T-helper 2 cell treated with Interferon-gamma antibody and Interleukin-4, amounts not matched to agents 5 μg/mL and 100 μg/mL, for 36 hours (primary cell): ENCODE measurements at regions not wholly inside any gene's neighbourhood (a gene's known extent, or its start where the extent isn't known, plus 50 kb on each side); places are given as distances from the start of the nearest gene placed in this dataset.
"Not testable (repeated sequence)": the region's sequence is repeated elsewhere in the genome, so short reads cannot be mapped to it uniquely, and the experiment has no call there.

Experiments
- DNase-seq: peaks from one replicate; pipeline ENCODE4 v3.0.0; 2021; ENCODE audit warnings: low spot score
- H3K27ac Mint-ChIP-seq: one replicate; pipeline ENCODE4 v1.8.0; 2021; ENCODE audit warnings: mild to moderate bottlenecking, mixed read lengths
- H3K27me3 Mint-ChIP-seq: one replicate; pipeline ENCODE4 v1.8.0; 2021; ENCODE audit warnings: low read depth, mixed read lengths
- H3K36me3 Mint-ChIP-seq: one replicate; pipeline ENCODE4 v1.8.0; 2021; ENCODE audit warnings: low read depth, mixed read lengths
- H3K4me1 Mint-ChIP-seq: one replicate; pipeline ENCODE4 v1.8.0; 2021; ENCODE audit warnings: low read depth, mixed read lengths
- H3K4me3 Mint-ChIP-seq: one replicate; pipeline ENCODE4 v1.8.0; 2022; ENCODE audit warnings: mild to moderate bottlenecking, moderate library complexity, mixed read lengths
- H3K9me3 Mint-ChIP-seq: one replicate; pipeline ENCODE4 v1.8.0; 2021; ENCODE audit warnings: mixed read lengths

GRCh38 chr15:96818861-96819260 lies 488.4 kb downstream of the NR2F2 start:
- no peak overlapping the region for H3K27ac Mint-ChIP-seq
- no peaks in the 10 kb centered on the region for H3K36me3 Mint-ChIP-seq
- H3K4me3 Mint-ChIP-seq, result no peak overlapping the region
- peaks cover 4% of the 10 kb centered on the region for H3K9me3 Mint-ChIP-seq
- H3K4me1 Mint-ChIP-seq, result no peaks in the 10 kb centered on the region
- no peak for DNase-seq
- no peaks in the 10 kb centered on the region for H3K27me3 Mint-ChIP-seq

DNA sequence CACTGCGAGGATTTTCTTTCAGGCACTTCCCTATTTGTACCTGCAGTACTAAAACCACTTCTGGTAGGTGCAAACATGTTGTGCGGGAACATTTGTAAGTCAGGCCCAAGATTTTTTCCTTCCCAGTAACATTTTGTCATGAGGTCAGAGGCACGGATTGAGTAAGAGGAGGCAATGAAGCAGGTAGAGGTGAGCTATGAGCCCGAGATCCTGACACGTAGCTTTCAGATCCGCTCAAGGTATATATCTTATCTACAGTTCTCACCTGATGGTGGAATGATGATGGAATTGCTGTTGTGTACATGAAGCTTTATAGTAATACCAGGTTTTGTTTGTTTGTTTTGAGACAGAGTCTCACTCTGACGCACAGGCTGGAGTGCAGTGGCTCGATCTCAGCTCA lies 497.5 kb downstream of the NR2F2 start:
- Mint-ChIP-seq H3K36me3 (no peaks in the 10 kb centered on the region), H3K27ac (no peak overlapping the region)

GRCh38 chr15:96837241-96837970 lies 506.9 kb downstream of the NR2F2 start:
- peaks cover 32% of the 10 kb centered on the region for H3K9me3 Mint-ChIP-seq
- no peaks in the 10 kb centered on the region for H3K36me3 Mint-ChIP-seq
- no peak for DNase-seq
- no peaks in the 10 kb centered on the region for H3K27me3 Mint-ChIP-seq
- H3K27ac Mint-ChIP-seq, result no peak overlapping the region
- no peaks in the 10 kb centered on the region for H3K4me1 Mint-ChIP-seq
- no peak overlapping the region for H3K4me3 Mint-ChIP-seq

More for the DNA sequence above, 497.5 kb downstream of the NR2F2 start:
- Mint-ChIP-seq H3K4me3 (no peak overlapping the region), H3K27me3 (no peaks in the 10 kb centered on the region), H3K9me3 (no peaks in the 10 kb centered on the region), H3K4me1 (no peaks in the 10 kb centered on the region)
- no peak for DNase-seq

GRCh38 chr15:96838081-96838480 lies 507.6 kb downstream of the NR2F2 start:
- Mint-ChIP-seq H3K4me3 (no peak overlapping the region), H3K27ac (no peak overlapping the region), H3K9me3 (peaks cover 34% of the 10 kb centered on the region), H3K27me3 (no peaks in the 10 kb centered on the region), H3K4me1 (no peaks in the 10 kb centered on the region), H3K36me3 (no peaks in the 10 kb centered on the region)
- DNase-seq, result no peak

GRCh38 chr15:96849271-96849900 lies 518.9 kb downstream of the NR2F2 start:
- Mint-ChIP-seq H3K27me3 (no peaks in the 10 kb centered on the region), H3K9me3 (peaks cover 33% of the 10 kb centered on the region), H3K27ac (no peak overlapping the region), H3K36me3 (no peaks in the 10 kb centered on the region), H3K4me1 (no peaks in the 10 kb centered on the region), H3K4me3 (no peak overlapping the region)
- no peak for DNase-seq

- no peaks in the 10 kb centered on the region for H3K4me1 Mint-ChIP-seq
- no peak overlapping the region for H3K27ac Mint-ChIP-seq
- DNase-seq, result no peak
- no peaks in the 10 kb centered on the region for H3K27me3 Mint-ChIP-seq
- H3K4me3 Mint-ChIP-seq, result no peak overlapping the region
- peaks cover 30% of the 10 kb centered on the region for H3K9me3 Mint-ChIP-seq
- H3K36me3 Mint-ChIP-seq, result no peaks in the 10 kb centered on the region
Observed at GRCh38 chr15:96851613-96852012, 521.1 kb downstream of the NR2F2 start.

DNA sequence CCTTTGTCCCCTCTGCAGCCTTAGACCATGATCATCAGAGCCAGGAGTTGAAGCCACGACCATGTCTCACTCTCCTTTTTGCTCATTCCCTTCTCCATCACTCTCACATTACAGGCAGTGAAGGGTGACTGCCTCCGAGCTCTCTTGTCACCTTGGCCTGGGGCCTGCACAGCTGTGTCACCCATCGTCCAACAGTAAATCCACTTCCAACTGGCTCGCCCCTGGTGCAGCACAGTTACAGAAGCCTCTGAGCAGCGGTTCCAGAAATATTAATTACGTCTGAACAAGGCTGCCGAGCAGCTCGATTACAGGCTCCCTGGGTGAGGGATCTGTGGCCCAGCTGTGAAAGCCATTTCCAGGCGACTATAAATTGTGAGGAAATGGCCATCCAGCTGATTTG lies 528.2 kb downstream of the NR2F2 start:
- Mint-ChIP-seq H3K9me3 (peaks cover 7% of the 10 kb centered on the region), H3K27ac (no peak overlapping the region), H3K27me3 (no peaks in the 10 kb centered on the region), H3K4me1 (no peaks in the 10 kb centered on the region), H3K4me3 (no peak overlapping the region), H3K36me3 (no peaks in the 10 kb centered on the region)
- no peak for DNase-seq

DNA sequence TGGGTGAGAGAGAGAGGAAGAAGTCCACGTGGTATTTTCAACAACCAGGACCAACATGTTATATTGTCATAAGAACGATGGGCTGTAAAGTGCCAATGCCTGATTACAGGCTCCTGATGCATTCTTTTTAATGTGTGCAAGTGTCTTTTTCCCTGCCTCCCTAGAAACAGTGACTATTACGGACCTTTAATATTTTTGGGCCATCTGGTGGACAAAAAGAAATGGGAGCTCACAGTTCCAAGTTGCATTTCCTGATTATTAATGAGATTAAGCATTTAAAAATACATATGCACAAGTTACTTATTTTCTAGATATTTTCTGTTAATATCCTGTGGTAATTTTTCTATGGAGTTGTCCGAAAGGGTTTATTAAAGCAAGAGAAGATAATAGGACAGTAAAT lies 530.2 kb downstream of the NR2F2 start:
- Mint-ChIP-seq H3K36me3 (no peaks in the 10 kb centered on the region), H3K27me3 (no peaks in the 10 kb centered on the region), H3K27ac (no peak overlapping the region), H3K4me1 (no peaks in the 10 kb centered on the region), H3K9me3 (peaks cover 2% of the 10 kb centered on the region), H3K4me3 (no peak overlapping the region)
- no peak for DNase-seq

DNA sequence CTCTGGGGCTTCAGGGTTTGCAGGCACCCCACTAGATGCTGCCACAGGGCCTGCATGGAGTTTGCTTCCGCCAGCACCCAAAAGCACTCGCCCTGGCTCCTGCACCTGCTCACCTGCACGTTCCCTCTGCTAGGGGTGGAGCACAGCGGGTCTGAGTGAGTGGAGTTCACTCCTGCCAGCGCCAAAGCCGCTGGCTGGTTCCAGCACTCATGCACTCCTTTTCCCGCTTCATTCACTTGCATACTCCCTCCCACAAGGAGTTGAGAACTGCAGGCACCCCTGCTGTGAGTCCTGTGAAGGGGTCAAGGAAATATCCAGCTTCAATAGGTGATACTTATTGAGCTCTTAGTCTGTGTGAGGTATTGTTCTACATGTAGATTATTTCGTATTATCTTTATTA lies 537.5 kb downstream of the NR2F2 start:
- no peaks in the 10 kb centered on the region for H3K27me3 Mint-ChIP-seq
- H3K4me1 Mint-ChIP-seq, result no peaks in the 10 kb centered on the region
- H3K36me3 Mint-ChIP-seq, result no peaks in the 10 kb centered on the region
- H3K9me3 Mint-ChIP-seq, result peaks cover 18% of the 10 kb centered on the region
- DNase-seq, result no peak
- H3K27ac Mint-ChIP-seq, result no peak overlapping the region
- H3K4me3 Mint-ChIP-seq, result no peak overlapping the region

DNA sequence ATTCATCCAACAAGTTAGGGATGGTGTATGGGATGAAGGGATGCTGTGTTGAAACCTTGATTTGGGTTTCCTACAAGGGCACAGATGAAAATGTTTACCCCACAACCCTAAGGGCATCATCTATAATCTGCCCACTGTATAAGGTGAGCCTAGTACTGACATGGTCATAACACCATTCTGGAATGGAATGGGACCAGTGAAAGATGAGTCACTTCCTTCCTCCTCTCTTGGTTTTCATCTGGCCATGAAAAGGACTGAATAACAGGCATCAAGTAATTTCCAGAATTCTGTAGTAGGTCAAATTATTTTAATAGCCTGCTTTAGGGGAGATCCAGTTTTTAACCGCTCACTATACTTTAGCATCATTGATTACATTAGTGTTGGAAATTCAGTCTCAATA lies 538.6 kb downstream of the NR2F2 start:
- Mint-ChIP-seq H3K36me3 (no peaks in the 10 kb centered on the region), H3K4me3 (no peak overlapping the region), H3K27me3 (no peaks in the 10 kb centered on the region), H3K9me3 (peaks cover 22% of the 10 kb centered on the region), H3K4me1 (no peaks in the 10 kb centered on the region), H3K27ac (no peak overlapping the region)
- no peak for DNase-seq

GRCh38 chr15:96869790-96870189 lies 539.3 kb downstream of the NR2F2 start:
- no peak overlapping the region for H3K27ac Mint-ChIP-seq
- H3K4me1 Mint-ChIP-seq, result no peaks in the 10 kb centered on the region
- H3K27me3 Mint-ChIP-seq, result no peaks in the 10 kb centered on the region
- no peak for DNase-seq
- H3K36me3 Mint-ChIP-seq, result no peaks in the 10 kb centered on the region
- peaks cover 25% of the 10 kb centered on the region for H3K9me3 Mint-ChIP-seq
- H3K4me3 Mint-ChIP-seq, result no peak overlapping the region

GRCh38 chr15:96870580-96870979 lies 540.1 kb downstream of the NR2F2 start:
- no peaks in the 10 kb centered on the region for H3K27me3 Mint-ChIP-seq
- H3K36me3 Mint-ChIP-seq, result no peaks in the 10 kb centered on the region
- peaks cover 26% of the 10 kb centered on the region for H3K9me3 Mint-ChIP-seq
- H3K4me1 Mint-ChIP-seq, result no peaks in the 10 kb centered on the region
- DNase-seq, result no peak
- no peak overlapping the region for H3K4me3 Mint-ChIP-seq
- no peak overlapping the region for H3K27ac Mint-ChIP-seq

GRCh38 chr15:96877442-96877841 lies 546.9 kb downstream of the NR2F2 start:
- H3K9me3 Mint-ChIP-seq, result peaks cover 12% of the 10 kb centered on the region
- H3K36me3 Mint-ChIP-seq, H3K27ac Mint-ChIP-seq: not testable (repeated sequence)

DNA sequence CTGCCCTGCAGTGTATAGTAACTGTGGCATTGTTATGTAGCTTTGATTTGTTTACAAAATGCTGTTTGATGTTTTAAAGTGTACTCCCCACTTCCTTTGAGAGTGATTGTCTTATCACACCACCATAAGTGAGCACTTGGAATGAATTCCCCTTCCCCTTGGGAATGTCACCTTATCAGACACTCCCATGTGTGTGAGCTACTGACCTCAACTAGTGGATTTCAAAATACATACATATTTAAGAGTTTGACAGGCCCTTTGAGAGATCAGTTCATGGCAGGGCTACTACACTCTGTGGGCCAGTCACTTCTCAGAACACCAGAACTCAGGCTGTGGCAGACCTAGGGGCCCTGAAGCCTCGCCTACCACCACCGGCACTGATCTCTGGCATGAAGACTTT lies 547.6 kb downstream of the NR2F2 start:
- H3K4me3 Mint-ChIP-seq, result no peak overlapping the region
- no peaks in the 10 kb centered on the region for H3K36me3 Mint-ChIP-seq
- H3K9me3 Mint-ChIP-seq, result peaks cover 12% of the 10 kb centered on the region
- H3K4me1 Mint-ChIP-seq, result no peaks in the 10 kb centered on the region
- no peak for DNase-seq
- no peak overlapping the region for H3K27ac Mint-ChIP-seq
- H3K27me3 Mint-ChIP-seq, result no peaks in the 10 kb centered on the region

More at GRCh38 chr15:96877442-96877841, 546.9 kb downstream of the NR2F2 start:
- H3K4me3 Mint-ChIP-seq, H3K27me3 Mint-ChIP-seq, H3K4me1 Mint-ChIP-seq, DNase-seq: not testable (repeated sequence)
